ENCODE measurements at regions not wholly inside any gene's neighbourhood (a gene's known extent, or its start where the extent isn't known, plus 50 kb on each side); places are given as distances from the start of the nearest gene placed in this dataset.

DNA sequence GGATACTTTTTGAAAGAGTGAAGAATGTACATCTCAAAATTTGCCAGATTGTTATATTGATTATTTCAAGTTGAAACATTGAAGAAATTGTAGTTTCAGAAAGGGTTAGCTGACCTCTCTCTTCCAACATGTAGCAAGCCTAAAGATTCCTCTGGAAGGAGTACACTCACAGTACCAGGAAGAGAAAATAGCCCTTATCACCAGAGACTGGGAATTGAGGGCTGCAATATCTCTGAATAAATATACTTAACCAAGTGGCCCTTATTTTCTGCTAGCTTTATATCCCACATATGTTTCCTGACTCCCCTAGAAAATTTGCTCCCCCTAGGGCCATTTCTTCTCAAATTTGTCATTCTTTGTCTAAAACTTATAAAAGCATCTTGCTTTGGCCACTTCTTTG lies 332.2 kb downstream of the GASK1B start:
- DNase-seq, result no peak

- no peak for DNase-seq
These were observed 332.8 kb downstream of the GASK1B start for GRCh38 chr4:157840034-157840433.

GRCh38 chr4:157838366-157838765 lies 334.5 kb downstream of the GASK1B start:
- no peak for DNase-seq

GRCh38 chr4:157837071-157837703 lies 335.6 kb downstream of the GASK1B start:
- no peak for DNase-seq

- DNase-seq, result no peak
These were observed 340.2 kb downstream of the GASK1B start for GRCh38 chr4:157832596-157832995.

- no peak for DNase-seq
These were observed 348.8 kb downstream of the GASK1B start for GRCh38 chr4:157824021-157824420.

DNA sequence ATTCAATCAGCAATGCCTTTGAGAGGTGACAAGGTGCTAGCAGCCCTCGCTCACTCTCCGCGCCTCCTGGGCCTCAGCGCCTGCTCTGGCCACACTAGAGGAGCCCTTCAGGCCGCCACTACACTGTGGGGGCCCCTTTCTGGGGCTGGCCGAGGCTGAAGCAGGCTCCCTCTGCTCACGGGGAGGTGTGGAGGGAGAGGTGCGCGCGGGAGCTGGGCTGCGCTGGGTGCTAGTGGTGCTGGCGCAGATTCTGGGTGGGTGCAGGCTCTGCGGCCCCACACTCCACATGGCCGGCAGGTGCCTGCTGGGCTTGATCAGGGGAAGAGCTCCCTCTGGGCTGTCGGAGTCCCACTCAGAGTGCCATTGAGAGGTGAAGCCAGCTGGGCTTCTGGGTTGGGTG lies 351.0 kb downstream of the GASK1B start:
- no peak for DNase-seq

DNA sequence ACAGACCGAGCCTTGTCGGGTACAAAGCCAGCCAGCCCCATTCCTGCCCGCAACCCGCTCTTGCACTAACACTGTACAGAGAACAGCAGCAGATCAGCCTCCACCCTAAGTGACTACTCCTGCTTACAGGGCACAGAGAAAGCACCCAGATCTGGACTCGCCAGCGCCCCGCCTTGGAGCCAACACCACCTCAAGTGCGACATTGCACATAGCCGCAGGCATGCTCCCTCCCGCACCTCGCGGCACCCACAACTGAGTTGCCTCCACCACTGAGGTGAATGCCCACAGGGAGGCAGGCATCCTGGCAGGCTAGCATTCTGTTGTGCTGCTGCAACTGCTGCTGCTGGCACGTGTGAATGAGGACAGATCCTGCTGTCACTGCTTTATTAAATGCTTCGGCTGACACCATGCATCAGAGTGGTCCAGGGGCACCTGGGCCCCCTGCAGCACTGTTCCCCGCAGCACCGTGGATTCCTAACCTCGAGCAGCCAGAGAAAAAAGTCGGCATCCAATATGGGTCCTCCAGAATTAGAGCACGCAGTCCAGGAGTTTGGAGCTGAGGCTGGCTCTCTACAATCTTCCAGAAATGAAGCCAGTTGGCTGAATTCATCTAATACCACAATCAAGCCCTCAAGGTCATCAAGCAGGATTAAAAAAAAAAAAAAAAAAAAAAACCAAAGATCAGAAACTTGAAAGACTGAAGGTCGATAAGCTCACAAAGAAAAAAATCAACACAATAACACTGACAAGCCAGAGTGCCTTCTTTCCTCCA lies 352.9 kb downstream of the GASK1B start:
- no peak for DNase-seq

- DNase-seq, result no peak
These were observed 353.7 kb downstream of the GASK1B start for GRCh38 chr4:157818946-157819692.

DNA sequence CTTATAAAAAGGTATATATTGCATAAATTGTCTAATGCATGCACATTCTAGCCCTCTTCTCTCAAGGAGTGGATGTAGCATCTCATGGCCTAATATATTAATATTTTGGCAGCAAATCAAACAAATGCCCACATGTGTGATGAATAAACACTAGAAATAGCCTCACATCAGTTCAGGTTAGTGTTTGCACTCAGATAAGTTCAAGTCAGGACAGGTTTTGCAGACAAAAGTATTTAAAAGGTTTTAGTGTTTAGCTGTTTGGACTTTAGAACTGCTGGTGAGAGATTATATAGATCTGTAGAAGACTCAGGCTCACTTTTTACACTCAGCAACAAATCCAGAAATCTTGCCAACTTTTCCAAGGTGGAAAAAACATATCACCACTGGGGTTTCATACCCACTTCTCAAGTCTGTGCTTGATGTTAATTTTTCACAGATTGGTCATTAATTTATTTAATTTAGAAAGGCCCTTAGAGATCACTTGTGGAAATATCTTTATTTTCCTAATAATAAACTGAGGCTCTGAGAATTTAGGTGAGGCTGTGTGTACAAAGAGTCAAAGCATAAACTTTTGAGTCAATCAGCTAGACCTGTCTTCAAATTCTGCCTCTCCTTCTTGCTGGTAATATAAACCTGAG lies 362.6 kb downstream of the GASK1B start:
- DNase-seq, result no peak

GRCh38 chr4:157808796-157809383 lies 363.9 kb downstream of the GASK1B start:
- no peak for DNase-seq

GRCh38 chr4:157806184-157806583 lies 366.6 kb downstream of the GASK1B start:
- DNase-seq, result no peak

DNA sequence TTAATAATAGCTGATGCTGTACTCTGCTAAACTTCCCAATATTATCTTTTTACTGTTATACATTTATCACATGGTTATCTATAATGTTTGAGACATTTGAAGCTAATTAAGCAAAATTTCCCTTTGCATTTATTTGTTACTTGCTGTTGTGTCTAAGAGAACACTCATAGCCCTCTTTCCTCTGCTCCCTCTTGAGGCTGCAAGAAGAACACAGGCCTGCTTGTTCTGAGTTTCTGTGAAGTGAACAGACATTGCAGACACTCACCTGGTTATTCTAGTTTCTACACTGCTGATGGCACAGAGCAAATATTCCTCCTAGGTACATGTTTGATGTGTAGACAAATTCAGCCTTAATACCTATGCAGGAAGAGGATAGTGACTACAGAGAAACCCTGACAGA lies 367.8 kb downstream of the GASK1B start:
- DNase-seq, result no peak

GRCh38 chr4:157803845-157804521 lies 368.8 kb downstream of the GASK1B start:
- no peak for DNase-seq

- DNase-seq, result no peak
These were observed 369.4 kb downstream of the GASK1B start for GRCh38 chr4:157803421-157803820.

DNA sequence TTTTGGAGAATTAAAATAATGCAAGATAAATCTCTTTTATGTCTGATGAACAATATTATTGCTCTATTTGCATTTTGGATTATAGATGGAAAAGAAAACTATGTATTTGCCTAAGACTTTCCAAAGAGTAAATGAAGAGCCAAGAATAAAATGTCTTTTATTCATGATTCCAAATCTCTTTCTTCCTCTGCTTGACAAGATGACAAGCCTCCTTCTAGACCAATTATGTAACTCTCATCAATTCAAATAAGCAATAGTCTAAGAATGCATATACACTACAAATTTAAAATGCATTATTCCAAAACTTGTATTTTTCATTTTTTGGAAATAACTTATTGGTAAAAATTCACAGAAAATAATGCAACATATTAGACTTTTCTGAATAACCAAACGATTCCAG lies 377.3 kb downstream of the GASK1B start:
- DNase-seq, result no peak

GRCh38 chr4:157792716-157793115 lies 380.1 kb downstream of the GASK1B start:
- no peak for DNase-seq

GRCh38 chr4:157791236-157791635 lies 381.6 kb downstream of the GASK1B start:
- DNase-seq, result no peak

DNA sequence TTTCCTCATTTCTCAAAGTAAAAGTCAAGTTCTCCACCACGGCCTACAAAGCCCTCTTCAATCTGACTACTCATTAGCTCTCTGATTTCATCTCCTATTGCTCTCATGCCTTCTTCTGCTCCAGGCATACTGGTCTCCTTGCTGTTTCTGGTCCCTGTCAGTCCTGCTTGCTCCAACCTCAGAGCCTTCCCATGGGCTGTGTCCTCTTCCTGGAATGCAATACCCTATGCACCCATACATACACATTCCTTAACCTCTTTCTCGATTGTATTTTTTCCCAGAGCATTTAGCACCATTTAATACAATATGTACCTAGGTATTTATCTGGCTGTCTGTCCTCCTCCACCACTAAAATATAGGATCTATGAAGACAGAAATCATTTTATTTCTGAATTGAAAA lies 385.2 kb downstream of the GASK1B start:
- no peak for DNase-seq

- no peak for DNase-seq
These were observed 391.5 kb downstream of the GASK1B start for GRCh38 chr4:157781361-157781760.

DNA sequence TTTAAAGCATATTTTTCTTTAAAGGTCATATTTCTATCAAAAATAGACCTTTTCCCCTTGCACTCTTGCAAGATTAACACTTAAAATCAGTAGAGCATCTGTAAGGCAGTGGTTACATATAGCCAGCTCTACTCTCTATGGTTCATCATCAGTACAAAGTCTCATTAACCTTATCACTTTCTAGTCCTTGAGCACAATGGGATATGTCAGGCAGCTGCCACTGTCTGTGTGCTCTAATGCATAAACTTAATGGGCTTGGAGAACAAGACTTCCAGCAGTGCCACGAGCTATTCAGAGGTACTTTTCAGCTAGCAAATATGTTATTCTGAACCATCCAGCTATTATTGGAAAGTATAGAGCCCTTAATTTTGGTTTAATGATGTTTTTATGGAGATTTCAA lies 393.7 kb downstream of the GASK1B start:
- no peak for DNase-seq

- DNase-seq, result no peak
These were observed 395.8 kb downstream of the GASK1B start for GRCh38 chr4:157776930-157777528.

All from activated CD8-positive, alpha-beta memory T cell treated with anti-CD3 and anti-CD28 coated beads, Interleukin-2, amount 50 U/mL, for 48 hours (primary cell).